ENCODE measurements at regions not wholly inside any gene's neighbourhood (a gene's known extent, or its start where the extent isn't known, plus 50 kb on each side); places are given as distances from the start of the nearest gene placed in this dataset.

- no peak for TF ChIP-seq SIX5 (IDR thresholded peaks at IDR 0.05; ENCODE audit: low read depth, low read length)
- TF ChIP-seq GTF2F1 (IDR thresholded peaks at IDR 0.05; ENCODE audit: borderline replicate concordance, low read depth, low read length): no peak
Observed at GRCh38 chr1:81382561-81382960, 418.2 kb upstream of the ADGRL2 start (continued).

Measured in H1 (cell line).